ENCODE measurements at regions not wholly inside any gene's neighbourhood (a gene's known extent, or its start where the extent isn't known, plus 50 kb on each side); places are given as distances from the start of the nearest gene placed in this dataset.

GRCh38 chr17:34167354-34167753 is 87.7 kb upstream of the CCL2 start:
- TF ChIP-seq CTCF (IDR thresholded peaks at IDR 0.05; ENCODE audit: extremely low read depth in 1 of 2, insufficient read depth in 1 of 2, low read depth in 1 of 2, low read length in 2 of 2) = no peak
- TF ChIP-seq POLR2A (IDR thresholded peaks at IDR 0.05; ENCODE audit: low read depth, low read length) = no peak

Measured in endothelial cell of umbilical vein (primary cell).